ENCODE measurements at regions not wholly inside any gene's neighbourhood (a gene's known extent, or its start where the extent isn't known, plus 50 kb on each side); places are given as distances from the start of the nearest gene placed in this dataset.

- no peak for TF ChIP-seq CTCF (IDR thresholded peaks at IDR 0.05; ENCODE audit: low read depth, low read length)
- TF ChIP-seq EZH2phosphoT487 (IDR thresholded peaks at IDR 0.05; ENCODE audit: low read depth): no peak
Measured at GRCh38 chr9:115411516-115411915, 293.6 kb upstream of the TNC start.

All from OCI-LY3 (cell line).